Fibroblast of skin of abdomen (primary cell): ENCODE measurements at regions not wholly inside any gene's neighbourhood (a gene's known extent, or its start where the extent isn't known, plus 50 kb on each side); places are given as distances from the start of the nearest gene placed in this dataset.

Experiments used
- DNase-seq: peaks from one replicate; pipeline ENCODE4 v3.0.0-alpha.2; 2013

- DNase-seq = no peak
Observed at GRCh38 chr16:73172973-73173709, 125.2 kb upstream of the ZFHX3 start.

GRCh38 chr16:73172241-73172972 is 124.5 kb upstream of the ZFHX3 start:
- DNase-seq = peak; percentile 95

GRCh38 chr16:73171901-73172240 is 123.9 kb upstream of the ZFHX3 start:
- DNase-seq = no peak

GRCh38 chr16:73171380-73171779 is 123.5 kb upstream of the ZFHX3 start:
- peak; percentile 26 for DNase-seq

- DNase-seq = no peak
Observed at GRCh38 chr16:73170612-73171038, 122.7 kb upstream of the ZFHX3 start.

- DNase-seq = peak; percentile 18
Observed at GRCh38 chr16:73166947-73167550, 119.1 kb upstream of the ZFHX3 start.

GRCh38 chr16:73166441-73166851 is 118.5 kb upstream of the ZFHX3 start:
- peak; percentile 10 for DNase-seq

- DNase-seq = no peak
Observed at GRCh38 chr16:73163238-73163815, 115.4 kb upstream of the ZFHX3 start.

GRCh38 chr16:73161977-73162376 is 114.0 kb upstream of the ZFHX3 start:
- DNase-seq = no peak

- DNase-seq = no peak
Observed at GRCh38 chr16:73159296-73159695, 111.4 kb upstream of the ZFHX3 start.

- no peak for DNase-seq
Observed at GRCh38 chr16:73157861-73158260, 109.9 kb upstream of the ZFHX3 start.

- no peak for DNase-seq
Observed at GRCh38 chr16:73154063-73154870, 106.3 kb upstream of the ZFHX3 start.

GRCh38 chr16:73152386-73153125 is 104.6 kb upstream of the ZFHX3 start:
- DNase-seq = no peak

GRCh38 chr16:73151941-73152340 is 104.0 kb upstream of the ZFHX3 start:
- no peak for DNase-seq

- no peak for DNase-seq
Observed at GRCh38 chr16:73151225-73151624, 103.3 kb upstream of the ZFHX3 start.

- no peak for DNase-seq
Observed at GRCh38 chr16:73150786-73151185, 102.9 kb upstream of the ZFHX3 start.

GRCh38 chr16:73149334-73149733 is 101.4 kb upstream of the ZFHX3 start:
- DNase-seq = no peak

- no peak for DNase-seq
Observed at GRCh38 chr16:73147958-73148357, 100.0 kb upstream of the ZFHX3 start.

GRCh38 chr16:73145166-73145880 is 97.4 kb upstream of the ZFHX3 start:
- no peak for DNase-seq

GRCh38 chr16:73143576-73144422 is 95.9 kb upstream of the ZFHX3 start:
- peak; percentile 71 for DNase-seq
